H1 (cell line): ENCODE measurements at regions not wholly inside any gene's neighbourhood (a gene's known extent, or its start where the extent isn't known, plus 50 kb on each side); places are given as distances from the start of the nearest gene placed in this dataset.

Experiments used
- CTCF ChIA-PET: fragments of 300-600 bp; sonication (Branson Sonifier 250); formaldehyde crosslinking; loops from one replicate; lab custom pipeline; 2021; ENCODE audit not compliant: partially characterized antibody; lab: Charles Lee
- POLR2A ChIA-PET: fragments of 300-600 bp; sonication (Branson Sonifier 250); formaldehyde crosslinking; loops from one replicate; lab custom pipeline; 2021; ENCODE audit warnings: inconsistent platforms; ENCODE audit not compliant: partially characterized antibody; lab: Charles Lee
- DNase-seq, 2 experiments: peaks; one replicate each; pipeline versions ENCODE4 v3.0.0 to v3.0.0-alpha.2; 2010 to 2022; ENCODE audit warnings: low spot score in 2 of 2, low read depth in 1 of 2, mixed read lengths in 1 of 2
- FAIRE-seq: peaks from 2 replicates; lab custom pipeline; 2011; peaks lifted over from hg19 to GRCh38; lab: Jason Lieb, UNC
- H2AFZ ChIP-seq: 2 replicates; pipeline ENCODE4 v1.8.1; 2012; ENCODE audit warnings: low read length, inconsistent platforms
- H2AK5ac ChIP-seq: 2 replicates; pipeline ENCODE4 v1.6.1; 2013; ENCODE audit warnings: low read depth, low read length
- H2BK120ac ChIP-seq: replicated peaks from 2 replicates; pipeline ENCODE3; 2013; ENCODE audit warnings: low read depth, low read length, inconsistent platforms
- H2BK12ac ChIP-seq: 2 replicates; pipeline ENCODE4 v1.6.1; 2013; ENCODE audit warnings: low read depth, low read length
- H2BK15ac ChIP-seq: 2 replicates; pipeline ENCODE4 v1.6.1; 2013; ENCODE audit warnings: low read length
- H2BK20ac ChIP-seq: 2 replicates; pipeline ENCODE4 v1.6.1; 2013; ENCODE audit warnings: low read length
- H2BK5ac ChIP-seq: 2 replicates; pipeline ENCODE4 v1.6.1; 2013; ENCODE audit warnings: low read depth, low read length
- H3K14ac ChIP-seq: 2 replicates; pipeline ENCODE4 v1.6.1; 2013; ENCODE audit warnings: inconsistent platforms; ENCODE audit not compliant: insufficient read length
- H3K18ac ChIP-seq: 2 replicates; pipeline ENCODE4 v1.6.1; 2013; ENCODE audit warnings: low read length; ENCODE audit errors: extremely low read depth
- H3K23ac ChIP-seq: 2 replicates; pipeline ENCODE4 v1.6.1; 2013; ENCODE audit warnings: inconsistent platforms; ENCODE audit not compliant: insufficient read length
- H3K23me2 ChIP-seq: 2 replicates; pipeline ENCODE4 v1.6.1; 2013; ENCODE audit warnings: low read depth, low read length
- H3K27ac ChIP-seq: 2 replicates; pipeline ENCODE4 v1.6.1; 2011; ENCODE audit warnings: low read depth, low read length, inconsistent platforms
- H3K27me3 ChIP-seq, 4 experiments: replicated peaks in 1 of 4; 1 replicate in 1 of 4; 2 replicates in 3 of 4; pipeline versions ENCODE4 v1.6.1 to v1.8.1; 2011 to 2013; ENCODE audit warnings: low read length in 3 of 4, mild to moderate bottlenecking in 3 of 4, inconsistent platforms in 2 of 4, mixed read lengths in 2 of 4, moderate library complexity in 1 of 4; ENCODE audit not compliant: control insufficient read depth in 3 of 4, insufficient read depth in 3 of 4; ENCODE audit errors: extremely low read depth in 1 of 4
- H3K36me3 ChIP-seq, 4 experiments: 2 replicates each; pipeline versions ENCODE4 v1.6.1 to v1.8.1; 2011 to 2013; ENCODE audit warnings: mild to moderate bottlenecking in 4 of 4, low read length in 3 of 4, moderate library complexity in 2 of 4, control low read depth in 1 of 4, inconsistent platforms in 1 of 4; ENCODE audit not compliant: insufficient read depth in 4 of 4, control insufficient read depth in 2 of 4
- H3K4ac ChIP-seq: replicated peaks from 2 replicates; pipeline ENCODE3; 2013; ENCODE audit warnings: low read length, low read depth, mixed read lengths, inconsistent platforms; ENCODE audit not compliant: insufficient read length
- H3K4me1 ChIP-seq, 4 experiments: replicated peaks in 1 of 4; 1 replicate in 1 of 4; 2 replicates in 3 of 4; pipeline versions ENCODE4 v1.6.1 to v1.8.1; 2011 to 2013; ENCODE audit warnings: low read length in 3 of 4, inconsistent platforms in 2 of 4, mixed read lengths in 1 of 4; ENCODE audit not compliant: insufficient read depth in 4 of 4, control insufficient read depth in 3 of 4
- H3K4me2 ChIP-seq, 2 experiments: 2 replicates each; pipeline versions ENCODE4 v1.6.1 to v1.8.1; 2011 to 2013; ENCODE audit warnings: low read depth in 2 of 2, low read length in 2 of 2, control low read depth in 1 of 2, inconsistent platforms in 1 of 2, mild to moderate bottlenecking in 1 of 2; ENCODE audit not compliant: insufficient read depth in 1 of 2
- H3K4me3 ChIP-seq, 4 experiments: fragments of 200-600, 300-600 bp in 1 of 4; sonication (generic), shearing (Covaris generic), sonication (Bioruptor Twin) in 1 of 4; 2 replicates each; pipeline versions ENCODE4 v1.5.1 to v1.8.1; 2011 to 2016; ENCODE audit warnings: low read length in 4 of 4, low read depth in 3 of 4, control low read depth in 2 of 4, inconsistent platforms in 2 of 4, mild to moderate bottlenecking in 2 of 4, mixed read lengths in 1 of 4, moderate library complexity in 1 of 4; ENCODE audit not compliant: insufficient read depth in 2 of 4; ENCODE audit errors: extremely low read depth in 1 of 4
- H3K56ac ChIP-seq: replicated peaks from 2 replicates; pipeline ENCODE3; 2013; ENCODE audit warnings: low read depth, mild to moderate bottlenecking, mixed read lengths, low read length, inconsistent platforms; ENCODE audit not compliant: insufficient read length
- H3K79me1 ChIP-seq: 2 replicates; pipeline ENCODE4 v1.6.1; 2013; ENCODE audit warnings: low read depth, low read length, control low read depth
- H3K79me2 ChIP-seq, 2 experiments: 2 replicates each; pipeline versions ENCODE4 v1.6.1 to v1.8.1; 2012 to 2013; ENCODE audit warnings: low read length in 2 of 2, mild to moderate bottlenecking in 2 of 2, inconsistent platforms in 1 of 2; ENCODE audit not compliant: insufficient read depth in 2 of 2, control insufficient read depth in 1 of 2
- H3K9ac ChIP-seq, 4 experiments: replicated peaks in 1 of 4; 1 replicate in 1 of 4; 2 replicates in 3 of 4; pipeline versions ENCODE4 v1.6.1 to v1.8.1; 2011 to 2013; ENCODE audit warnings: low read depth in 3 of 4, low read length in 3 of 4, control low read depth in 2 of 4, mild to moderate bottlenecking in 2 of 4, moderate library complexity in 2 of 4, inconsistent platforms in 1 of 4; ENCODE audit errors: extremely low read depth in 1 of 4
- H3K9me3 ChIP-seq, 2 experiments: 2 replicates each; pipeline versions ENCODE4 v1.6.1 to v1.8.1; 2012 to 2013; ENCODE audit warnings: mild to moderate bottlenecking in 2 of 2, moderate library complexity in 2 of 2, control low read depth in 1 of 2, inconsistent platforms in 1 of 2, low read depth in 1 of 2, low read length in 1 of 2, mixed read lengths in 1 of 2; ENCODE audit not compliant: insufficient read depth in 2 of 2
- H4K20me1 ChIP-seq, 2 experiments: replicated peaks in 1 of 2; 2 replicates each; pipeline versions ENCODE3 to v1.8.1; 2011 to 2013; ENCODE audit warnings: inconsistent platforms in 2 of 2, low read length in 2 of 2, mild to moderate bottlenecking in 1 of 2; ENCODE audit not compliant: insufficient read depth in 2 of 2, control insufficient read depth in 1 of 2
- H4K5ac ChIP-seq: 2 replicates; pipeline ENCODE4 v1.6.1; 2013; ENCODE audit warnings: low read length, low read depth, mixed read lengths, inconsistent platforms; ENCODE audit not compliant: insufficient read length
- H4K8ac ChIP-seq: 2 replicates; pipeline ENCODE4 v1.8.0; 2013; ENCODE audit warnings: mild to moderate bottlenecking, moderate library complexity, low read length, inconsistent platforms; ENCODE audit not compliant: insufficient read depth; ENCODE audit errors: extremely low read depth
- H4K91ac ChIP-seq: replicated peaks from 2 replicates; pipeline ENCODE3; 2013; ENCODE audit warnings: low read length, mixed read lengths, inconsistent platforms; ENCODE audit not compliant: insufficient read length
- CEBPB ChIP-seq: IDR thresholded peaks from 2 replicates; pipeline ENCODE4 v1.6.1; 2012; ENCODE audit warnings: low read depth, low read length
- EZH2 ChIP-seq: fragments of 200-600 bp; sonication (generic); IDR thresholded peaks from 2 replicates; pipeline ENCODE4 v1.7.1; 2012; ENCODE audit warnings: low read depth, mild to moderate bottlenecking, moderate library complexity, low read length, inconsistent platforms; ENCODE audit not compliant: severe bottlenecking
- KDM1A ChIP-seq: fragments of 200-600, 300-600 bp; sonication (generic); IDR thresholded peaks from 2 replicates; pipeline ENCODE4 v1.7.1; 2016; ENCODE audit warnings: mild to moderate bottlenecking, low read length, borderline replicate concordance
- MAFK ChIP-seq: IDR thresholded peaks from 2 replicates; pipeline ENCODE4 v1.6.1; 2012; ENCODE audit warnings: low read depth, mild to moderate bottlenecking, improper control_type of control experiment, low read length
- POU5F1 ChIP-seq: IDR thresholded peaks from 2 replicates; pipeline ENCODE4 v1.6.1; 2011; ENCODE audit warnings: low read depth, mild to moderate bottlenecking, low read length, moderate library complexity
- RFX5 ChIP-seq: IDR thresholded peaks from 2 replicates; pipeline ENCODE4 v1.6.1; 2011; ENCODE audit warnings: low read depth, low read length, improper control_type of control experiment, borderline replicate concordance
- SP4 ChIP-seq: IDR thresholded peaks from 2 replicates; pipeline ENCODE4 v1.6.1; 2012; ENCODE audit warnings: low read length, inconsistent platforms
- SUZ12 ChIP-seq: fragments of 200-600 bp; sonication (generic); IDR thresholded peaks from 2 replicates; pipeline ENCODE4 v1.6.1; 2012; ENCODE audit warnings: mild to moderate bottlenecking, inconsistent platforms, low read length, moderate library complexity, mixed read lengths
- WGBS, 2 experiments: shearing (Covaris generic) in 1 of 2; methylation state at CpG; one replicate each; pipeline versions ENCODE4 v1.1.6 to v1.1.7; 2013 to 2015; ENCODE audit warnings: low lambda C conversion rate in 2 of 2, mixed read lengths in 2 of 2, inconsistent platforms in 1 of 2, low coverage in 1 of 2, missing lambda C conversion rate in 1 of 2; ENCODE audit not compliant: insufficient replicate concordance in 2 of 2, insufficient coverage in 1 of 2, insufficient read length in 1 of 2; ENCODE audit errors: extremely low coverage in 1 of 2, missing lambda C conversion rate in 1 of 2; 5-methylcytosine and 5-hydroxymethylcytosine counted together

DNA sequence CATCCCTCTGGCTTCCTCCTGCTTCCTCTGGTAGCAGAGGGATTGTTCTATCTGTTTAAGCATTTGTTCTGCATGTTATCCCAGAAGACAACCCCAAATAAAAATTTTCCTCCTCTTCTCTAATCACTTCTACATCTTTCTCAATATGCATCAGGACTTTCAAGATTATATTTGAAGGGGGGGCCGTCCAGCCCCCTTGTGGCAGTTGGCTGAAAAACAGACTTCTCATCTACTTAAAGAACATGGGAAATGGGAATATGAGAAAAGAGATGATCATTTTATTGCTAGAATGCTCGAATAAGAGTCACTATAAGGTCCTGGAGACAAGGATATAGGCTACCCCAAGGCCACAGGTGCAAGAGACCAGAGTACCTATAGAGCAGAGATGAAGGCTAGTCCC lies 466.0 kb downstream of the REEP3 start:
- no peak overlapping the region for H3K27ac ChIP-seq
- WGBS, 2 experiments = 78% methylated on average over 2 of the region's 2 CpGs; no CpG with 5 or more reads in 1 of the 2 experiments
- POLR2A ChIA-PET = no interaction called here
- H2BK20ac ChIP-seq = no peak overlapping the region
- no peaks in the 10 kb centered on the region for H3K4me1 ChIP-seq
- no peak overlapping the region for H4K8ac ChIP-seq
- FAIRE-seq = no peak
- no peaks in the 10 kb centered on the region for H3K79me1 ChIP-seq
- H3K4me2 ChIP-seq = no peak overlapping the region
- no peaks in the 10 kb centered on the region for H3K36me3 ChIP-seq
- H3K18ac ChIP-seq = no peak overlapping the region
- no peak overlapping the region for H2AFZ ChIP-seq
- peaks cover 30 to 50% of the 10 kb centered on the region in 2 experiments for H3K9me3 ChIP-seq
- no peak overlapping the region for H3K23ac ChIP-seq
- no peaks in the 10 kb centered on the region for H3K23me2 ChIP-seq
- no peak overlapping the region for H3K4ac ChIP-seq
- TF ChIP-seq CEBPB (no peak), POU5F1 (no peak), EZH2 (no peak), SUZ12 (no peak), KDM1A (no peak), MAFK (no peak), RFX5 (no peak), SP4 (no peak)
- no peak overlapping the region for H3K56ac ChIP-seq
- no peak for DNase-seq
- no peak overlapping the region for H3K4me3 ChIP-seq
- no peaks in the 10 kb centered on the region for H4K20me1 ChIP-seq
- no peaks in the 10 kb centered on the region for H3K27me3 ChIP-seq
- H3K9ac ChIP-seq = no peak overlapping the region
- H2BK5ac ChIP-seq = no peak overlapping the region
- no peak overlapping the region for H4K5ac ChIP-seq
- H2AK5ac ChIP-seq = no peak overlapping the region
- H4K91ac ChIP-seq = no peak overlapping the region
- CTCF ChIA-PET = interaction anchor here (0.8 to 3.3 kb wide), 2 partner anchors 10 to 13 kb away, joined by 5 to 16 read pairs; no protein-coding TSS in a partner anchor
- H2BK120ac ChIP-seq = no peak overlapping the region
- no peak overlapping the region for H3K14ac ChIP-seq
- H3K79me2 ChIP-seq = no peaks in the 10 kb centered on the region
- no peak overlapping the region for H2BK12ac ChIP-seq
- no peak overlapping the region for H2BK15ac ChIP-seq
